ENCODE measurements at regions not wholly inside any gene's neighbourhood (a gene's known extent, or its start where the extent isn't known, plus 50 kb on each side); places are given as distances from the start of the nearest gene placed in this dataset.

GRCh38 chr4:127224556-127224955, 408.2 kb upstream of the INTU start:
- BruUV-seq (replicated peaks): no TSS peak
- intact Hi-C loops (cut with micrococcal nuclease; ENCODE audit: unreplicated experiment) (no loop called here), in situ Hi-C loops (cut with MboI) (no loop called here)
- no peak overlapping the region for H3K4me3 ChIP-seq
- no peak overlapping the region for H2AFZ ChIP-seq (ENCODE audit: control insufficient read depth, low read depth, low read length)
- ChIA-PET POLR2A (no interaction called here), SMC1A (ENCODE audit: uncharacterized antibody, unreplicated experiment) (no interaction called here), RAD21 (ENCODE audit: unreplicated experiment) (no interaction called here), CTCF (no interaction called here)
- TF ChIP-seq, protein P1, sequence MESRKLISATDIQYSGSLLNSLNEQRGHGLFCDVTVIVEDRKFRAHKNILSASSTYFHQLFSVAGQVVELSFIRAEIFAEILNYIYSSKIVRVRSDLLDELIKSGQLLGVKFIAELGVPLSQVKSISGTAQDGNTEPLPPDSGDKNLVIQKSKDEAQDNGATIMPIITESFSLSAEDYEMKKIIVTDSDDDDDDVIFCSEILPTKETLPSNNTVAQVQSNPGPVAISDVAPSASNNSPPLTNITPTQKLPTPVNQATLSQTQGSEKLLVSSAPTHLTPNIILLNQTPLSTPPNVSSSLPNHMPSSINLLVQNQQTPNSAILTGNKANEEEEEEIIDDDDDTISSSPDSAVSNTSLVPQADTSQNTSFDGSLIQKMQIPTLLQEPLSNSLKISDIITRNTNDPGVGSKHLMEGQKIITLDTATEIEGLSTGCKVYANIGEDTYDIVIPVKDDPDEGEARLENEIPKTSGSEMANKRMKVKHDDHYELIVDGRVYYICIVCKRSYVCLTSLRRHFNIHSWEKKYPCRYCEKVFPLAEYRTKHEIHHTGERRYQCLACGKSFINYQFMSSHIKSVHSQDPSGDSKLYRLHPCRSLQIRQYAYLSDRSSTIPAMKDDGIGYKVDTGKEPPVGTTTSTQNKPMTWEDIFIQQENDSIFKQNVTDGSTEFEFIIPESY (IDR thresholded peaks at IDR 0.05): no peak
- TF ChIP-seq, protein P2, sequence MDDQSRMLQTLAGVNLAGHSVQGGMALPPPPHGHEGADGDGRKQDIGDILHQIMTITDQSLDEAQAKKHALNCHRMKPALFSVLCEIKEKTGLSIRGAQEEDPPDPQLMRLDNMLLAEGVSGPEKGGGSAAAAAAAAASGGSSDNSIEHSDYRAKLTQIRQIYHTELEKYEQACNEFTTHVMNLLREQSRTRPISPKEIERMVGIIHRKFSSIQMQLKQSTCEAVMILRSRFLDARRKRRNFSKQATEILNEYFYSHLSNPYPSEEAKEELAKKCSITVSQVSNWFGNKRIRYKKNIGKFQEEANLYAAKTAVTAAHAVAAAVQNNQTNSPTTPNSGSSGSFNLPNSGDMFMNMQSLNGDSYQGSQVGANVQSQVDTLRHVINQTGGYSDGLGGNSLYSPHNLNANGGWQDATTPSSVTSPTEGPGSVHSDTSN (IDR thresholded peaks at IDR 0.05; ENCODE audit: insufficient replicate concordance, low read depth, low read length): no peak
- TF ChIP-seq EED (IDR thresholded peaks at IDR 0.05; ENCODE audit: low read depth): no peak
- TF ChIP-seq RELA (IDR thresholded peaks at IDR 0.05; ENCODE audit: borderline replicate concordance, partially characterized antibody): no peak
- TF ChIP-seq NFYB (IDR thresholded peaks at IDR 0.05; ENCODE audit: insufficient read depth, low read depth, low read length): no peak
- TF ChIP-seq CBFB (IDR thresholded peaks at IDR 0.05; ENCODE audit: low read depth): no peak
- TF ChIP-seq JUND (IDR thresholded peaks at IDR 0.05; ENCODE audit: low read depth, low read length): no peak
- TF ChIP-seq EGR1 (IDR thresholded peaks at IDR 0.05; ENCODE audit: borderline replicate concordance in 1 of 2, low read depth in 2 of 2, low read length in 2 of 2): no peak
- TF ChIP-seq SMC3 (IDR thresholded peaks at IDR 0.05; ENCODE audit: borderline replicate concordance, low read length): no peak
- TF ChIP-seq IKZF2 (IDR thresholded peaks at IDR 0.05): no peak
- TF ChIP-seq RUNX3 (IDR thresholded peaks at IDR 0.05; ENCODE audit: low read length): no peak
- TF ChIP-seq NR2C2 (IDR thresholded peaks at IDR 0.05; ENCODE audit: borderline replicate concordance, control insufficient read depth, insufficient read length, low read depth): no peak
- TF ChIP-seq, protein P3, sequence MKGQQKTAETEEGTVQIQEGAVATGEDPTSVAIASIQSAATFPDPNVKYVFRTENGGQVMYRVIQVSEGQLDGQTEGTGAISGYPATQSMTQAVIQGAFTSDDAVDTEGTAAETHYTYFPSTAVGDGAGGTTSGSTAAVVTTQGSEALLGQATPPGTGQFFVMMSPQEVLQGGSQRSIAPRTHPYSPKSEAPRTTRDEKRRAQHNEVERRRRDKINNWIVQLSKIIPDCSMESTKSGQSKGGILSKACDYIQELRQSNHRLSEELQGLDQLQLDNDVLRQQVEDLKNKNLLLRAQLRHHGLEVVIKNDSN (IDR thresholded peaks at IDR 0.05; ENCODE audit: borderline replicate concordance, extremely low read length, insufficient read depth, low read depth, low read length): no peak
- TF ChIP-seq MTA2 (IDR thresholded peaks at IDR 0.05; ENCODE audit: low read depth): no peak
- TF ChIP-seq SRF (IDR thresholded peaks at IDR 0.05; ENCODE audit: low read depth in 2 of 2, low read length in 2 of 2): no peak
- TF ChIP-seq PKNOX1 (IDR thresholded peaks at IDR 0.05): no peak
- no peaks in the 10 kb centered on the region for H3K79me2 ChIP-seq (ENCODE audit: control insufficient read depth, insufficient read depth, low read length)
- no peak overlapping the region for H3K4me2 ChIP-seq (ENCODE audit: control insufficient read depth, insufficient read depth)
- no peak for DNase-seq (ENCODE audit: low read depth, low spot score)
- WGBS (ENCODE audit: insufficient coverage, insufficient replicate concordance, low lambda C conversion rate, missing lambda C conversion rate): 65% methylated on average over 5 of the region's 5 CpGs
- ATAC-seq: no peak
- no peak overlapping the region for H3K9ac ChIP-seq (ENCODE audit: control insufficient read depth, insufficient read depth, low read length)
- no peaks in the 10 kb centered on the region for H3K36me3 ChIP-seq (ENCODE audit: control insufficient read depth in 2 of 2, insufficient read depth in 2 of 2, low read length in 1 of 2)
- no peaks in the 10 kb centered on the region for H3K27me3 ChIP-seq (replicated peaks in 1 of 2; ENCODE audit: control insufficient read depth in 2 of 2, insufficient read depth in 2 of 2, low read length in 1 of 2)
- no peak overlapping the region for H3K27ac ChIP-seq (ENCODE audit: control insufficient read depth, insufficient read depth)
- FAIRE-seq: no peak
- H4K20me1 ChIP-seq (ENCODE audit: control insufficient read depth, insufficient read depth): no peaks in the 10 kb centered on the region
- no peaks in the 10 kb centered on the region for H3K9me3 ChIP-seq (replicated peaks; ENCODE audit: control insufficient read depth, insufficient read depth, low read length)
- no peaks in the 10 kb centered on the region for H3K4me1 ChIP-seq (ENCODE audit: control insufficient read depth, insufficient read depth, low read length)
